ENCODE measurements at regions not wholly inside any gene's neighbourhood (a gene's known extent, or its start where the extent isn't known, plus 50 kb on each side); places are given as distances from the start of the nearest gene placed in this dataset.

DNA sequence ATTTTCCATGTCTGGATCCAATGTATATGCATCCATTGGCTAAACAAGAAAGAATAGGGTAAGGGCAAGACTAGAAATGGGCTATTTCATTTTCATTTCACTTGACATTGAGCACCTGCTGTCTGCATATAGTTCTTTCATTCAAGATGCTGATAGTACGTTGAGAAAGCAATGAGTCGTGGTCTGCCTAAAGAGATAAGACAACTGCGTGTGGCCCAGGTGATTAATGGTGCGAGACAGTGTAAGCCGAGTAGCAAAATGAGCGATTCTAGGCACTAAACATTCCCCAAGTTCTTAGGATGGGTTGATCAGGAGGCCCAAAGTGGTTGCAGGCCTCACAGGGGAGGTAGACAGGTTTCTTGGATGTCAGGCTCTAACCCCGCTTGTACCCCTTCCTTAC, 235.4 kb downstream of the PDCD6IP start:
- BruUV-seq (replicated peaks): no TSS peak
- Mint-ChIP-seq H3K36me3 (ENCODE audit: insufficient read depth, unreplicated experiment) (no peaks in the 10 kb centered on the region), H3K9me3 (ENCODE audit: unreplicated experiment) (no peaks in the 10 kb centered on the region), H3K4me3 (ENCODE audit: unreplicated experiment) (no peak overlapping the region), H3K27ac (ENCODE audit: unreplicated experiment) (no peak overlapping the region), H3K27me3 (ENCODE audit: insufficient read depth, unreplicated experiment) (no peaks in the 10 kb centered on the region), H3K4me1 (ENCODE audit: low read depth, unreplicated experiment) (no peaks in the 10 kb centered on the region)
- H3K9me3 ChIP-seq: no peaks in the 10 kb centered on the region
- no peak for DNase-seq
- H3K4me1 ChIP-seq: no peaks in the 10 kb centered on the region
- intact Hi-C loops (cut with micrococcal nuclease; ENCODE audit: unreplicated experiment): loop anchor here (10.0 kb wide), 1 partner anchor 161 kb away; no protein-coding TSS in a partner anchor
- H3K36me3 ChIP-seq (ENCODE audit: control insufficient read depth, insufficient read depth, low read length): no peaks in the 10 kb centered on the region
- POLR2A ChIA-PET: no interaction called here
- CTCF ChIA-PET: no interaction called here
- H3K4me3 ChIP-seq (ENCODE audit: low read depth, low read length): no peak overlapping the region
- H3K27me3 ChIP-seq (replicated peaks; ENCODE audit: control insufficient read depth, insufficient read depth, low read length): no peaks in the 10 kb centered on the region
- TF ChIP-seq, protein P1, sequence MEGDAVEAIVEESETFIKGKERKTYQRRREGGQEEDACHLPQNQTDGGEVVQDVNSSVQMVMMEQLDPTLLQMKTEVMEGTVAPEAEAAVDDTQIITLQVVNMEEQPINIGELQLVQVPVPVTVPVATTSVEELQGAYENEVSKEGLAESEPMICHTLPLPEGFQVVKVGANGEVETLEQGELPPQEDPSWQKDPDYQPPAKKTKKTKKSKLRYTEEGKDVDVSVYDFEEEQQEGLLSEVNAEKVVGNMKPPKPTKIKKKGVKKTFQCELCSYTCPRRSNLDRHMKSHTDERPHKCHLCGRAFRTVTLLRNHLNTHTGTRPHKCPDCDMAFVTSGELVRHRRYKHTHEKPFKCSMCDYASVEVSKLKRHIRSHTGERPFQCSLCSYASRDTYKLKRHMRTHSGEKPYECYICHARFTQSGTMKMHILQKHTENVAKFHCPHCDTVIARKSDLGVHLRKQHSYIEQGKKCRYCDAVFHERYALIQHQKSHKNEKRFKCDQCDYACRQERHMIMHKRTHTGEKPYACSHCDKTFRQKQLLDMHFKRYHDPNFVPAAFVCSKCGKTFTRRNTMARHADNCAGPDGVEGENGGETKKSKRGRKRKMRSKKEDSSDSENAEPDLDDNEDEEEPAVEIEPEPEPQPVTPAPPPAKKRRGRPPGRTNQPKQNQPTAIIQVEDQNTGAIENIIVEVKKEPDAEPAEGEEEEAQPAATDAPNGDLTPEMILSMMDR (IDR thresholded peaks at IDR 0.05; ENCODE audit: insufficient read depth in 1 of 2, low read depth in 1 of 2, low read length in 1 of 2, severe bottlenecking in 1 of 2, unreplicated experiment in 1 of 2): no peak

DNA sequence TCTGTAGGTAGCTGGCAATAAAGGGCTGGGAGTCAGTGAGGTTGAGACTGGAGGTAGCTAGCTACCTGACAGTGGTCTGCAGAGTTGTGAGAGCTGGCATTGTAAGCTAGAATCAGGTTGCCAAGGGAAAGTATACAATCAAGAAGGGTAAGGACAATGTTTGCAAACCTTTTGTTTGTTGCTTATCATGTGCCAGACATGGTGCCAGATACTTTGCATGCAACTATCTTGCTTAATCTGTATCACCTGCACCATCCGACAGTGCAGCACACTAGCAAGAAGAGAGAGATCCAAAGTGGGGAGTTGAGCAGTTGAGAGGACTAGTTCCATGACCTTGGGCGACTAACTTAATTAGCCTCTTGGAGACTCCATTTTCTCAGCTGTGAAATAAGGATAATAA, 236.4 kb downstream of the PDCD6IP start:
- H3K4me3 Mint-ChIP-seq (ENCODE audit: unreplicated experiment): no peak overlapping the region
- H3K9me3 Mint-ChIP-seq (ENCODE audit: unreplicated experiment): no peaks in the 10 kb centered on the region
- no peaks in the 10 kb centered on the region for H3K4me1 ChIP-seq
- H3K27me3 Mint-ChIP-seq (ENCODE audit: insufficient read depth, unreplicated experiment): no peaks in the 10 kb centered on the region
- no peaks in the 10 kb centered on the region for H3K36me3 Mint-ChIP-seq (ENCODE audit: insufficient read depth, unreplicated experiment)
- no peak overlapping the region for H3K27ac Mint-ChIP-seq (ENCODE audit: unreplicated experiment)
- BruUV-seq (replicated peaks): no TSS peak
- no peaks in the 10 kb centered on the region for H3K27me3 ChIP-seq (replicated peaks; ENCODE audit: control insufficient read depth, insufficient read depth, low read length)
- DNase-seq: no peak
- no peaks in the 10 kb centered on the region for H3K4me1 Mint-ChIP-seq (ENCODE audit: low read depth, unreplicated experiment)
- ChIA-PET POLR2A (no interaction called here), CTCF (no interaction called here)
- no peaks in the 10 kb centered on the region for H3K36me3 ChIP-seq (ENCODE audit: control insufficient read depth, insufficient read depth, low read length)
- TF ChIP-seq, protein P1 (IDR thresholded peaks at IDR 0.05; ENCODE audit: insufficient read depth in 1 of 2, low read depth in 1 of 2, low read length in 1 of 2, severe bottlenecking in 1 of 2, unreplicated experiment in 1 of 2): no peak
- H3K9me3 ChIP-seq: no peaks in the 10 kb centered on the region
- intact Hi-C loops (cut with micrococcal nuclease; ENCODE audit: unreplicated experiment): loop anchor here (10.0 kb wide), 1 partner anchor 160 kb away; no protein-coding TSS in a partner anchor
- H3K4me3 ChIP-seq (ENCODE audit: low read depth, low read length): no peak overlapping the region

DNA sequence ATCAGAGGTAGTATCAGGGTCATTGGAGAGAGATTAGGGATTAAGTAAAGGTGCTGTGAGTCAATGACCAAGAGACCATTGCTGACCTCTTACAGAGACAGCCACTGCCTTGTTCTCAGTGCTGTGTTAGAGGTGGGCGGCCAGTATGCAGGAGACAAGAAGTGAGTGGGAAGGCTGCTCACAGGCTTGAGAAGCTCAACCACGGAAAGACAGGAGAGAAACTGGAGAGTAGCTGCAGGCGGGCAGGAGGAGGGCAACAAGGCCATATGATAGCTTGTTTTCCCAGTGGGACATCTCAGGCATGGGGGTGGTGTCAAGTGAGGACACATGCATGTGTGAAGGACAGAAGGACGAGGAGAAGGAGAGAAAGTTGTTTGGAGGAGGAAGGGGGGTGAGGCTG, 237.3 kb downstream of the PDCD6IP start:
- Histone ChIP-seq H3K4me3 (ENCODE audit: low read depth, low read length) (no peak overlapping the region), H3K9me3 (no peaks in the 10 kb centered on the region), H3K4me1 (no peaks in the 10 kb centered on the region), H3K36me3 (ENCODE audit: control insufficient read depth, insufficient read depth, low read length) (no peaks in the 10 kb centered on the region), H3K27me3 (replicated peaks; ENCODE audit: control insufficient read depth, insufficient read depth, low read length) (no peaks in the 10 kb centered on the region)
- H3K4me3 Mint-ChIP-seq (ENCODE audit: unreplicated experiment): no peak overlapping the region
- no peaks in the 10 kb centered on the region for H3K27me3 Mint-ChIP-seq (ENCODE audit: insufficient read depth, unreplicated experiment)
- no peak for DNase-seq
- ChIA-PET POLR2A (no interaction called here), CTCF (no interaction called here)
- BruUV-seq (replicated peaks): no TSS peak
- H3K27ac Mint-ChIP-seq (ENCODE audit: unreplicated experiment): no peak overlapping the region
- TF ChIP-seq, protein P1 (IDR thresholded peaks at IDR 0.05; ENCODE audit: insufficient read depth in 1 of 2, low read depth in 1 of 2, low read length in 1 of 2, severe bottlenecking in 1 of 2, unreplicated experiment in 1 of 2): no peak
- intact Hi-C loops (cut with micrococcal nuclease; ENCODE audit: unreplicated experiment): loop anchor here (10.0 kb wide), 1 partner anchor 159 kb away; no protein-coding TSS in a partner anchor
- no peaks in the 10 kb centered on the region for H3K9me3 Mint-ChIP-seq (ENCODE audit: unreplicated experiment)
- H3K4me1 Mint-ChIP-seq (ENCODE audit: low read depth, unreplicated experiment): no peaks in the 10 kb centered on the region
- H3K36me3 Mint-ChIP-seq (ENCODE audit: insufficient read depth, unreplicated experiment): no peaks in the 10 kb centered on the region

Measured in Caco-2 (cell line).